ENCODE measurements at regions not wholly inside any gene's neighbourhood (a gene's known extent, or its start where the extent isn't known, plus 50 kb on each side); places are given as distances from the start of the nearest gene placed in this dataset.
"Not testable (repeated sequence)": the region's sequence is repeated elsewhere in the genome, so short reads cannot be mapped to it uniquely, and the experiment has no call there.

GRCh38 chr1:125064029-125064428, 3879.3 kb downstream of the SRGAP2C start:
- not testable (repeated sequence) for H3K9ac ChIP-seq (ENCODE audit: extremely low read depth, low read length, poor library complexity, severe bottlenecking); H3K36me3 ChIP-seq (ENCODE audit: control insufficient read depth, insufficient read depth, low read length); H3K27me3 Mint-ChIP-seq (ENCODE audit: insufficient read depth); DNase-seq; H3K27ac Mint-ChIP-seq; H3K4me3 ChIP-seq (ENCODE audit: low read length); H3K4me3 Mint-ChIP-seq; H3K4me1 ChIP-seq (ENCODE audit: control insufficient read depth, insufficient read depth, low read length); H3K27ac ChIP-seq (ENCODE audit: low read depth, low read length); H3K36me3 Mint-ChIP-seq (ENCODE audit: low read depth); H3K27me3 ChIP-seq (ENCODE audit: control insufficient read depth, insufficient read depth, low read length, poor library complexity, severe bottlenecking); H3K4me1 Mint-ChIP-seq
- H3K9me3 Mint-ChIP-seq, result peaks cover 37% of the 10 kb centered on the region
- WGBS, 2 experiments (ENCODE audit: insufficient coverage in 1 of 2, insufficient read length in 1 of 2), result 87 to 93% methylated on average over 3 to 11 of the region's 17 CpGs
- H3K9me3 ChIP-seq (ENCODE audit: control insufficient read depth, low read length), result peaks cover 24% of the 10 kb centered on the region

- Histone ChIP-seq H3K9ac (ENCODE audit: extremely low read depth, low read length, poor library complexity, severe bottlenecking) (no peak overlapping the region), H3K4me1 (ENCODE audit: control insufficient read depth, insufficient read depth, low read length) (no peaks in the 10 kb centered on the region), H3K27me3 (ENCODE audit: control insufficient read depth, insufficient read depth, low read length, poor library complexity, severe bottlenecking) (no peaks in the 10 kb centered on the region), H3K36me3 (ENCODE audit: control insufficient read depth, insufficient read depth, low read length) (no peaks in the 10 kb centered on the region), H3K4me3 (ENCODE audit: low read length) (no peak overlapping the region), H3K9me3 (ENCODE audit: control insufficient read depth, low read length) (peaks cover 29% of the 10 kb centered on the region), H3K27ac (ENCODE audit: low read depth, low read length) (no peak overlapping the region)
- no peak overlapping the region for H3K27ac Mint-ChIP-seq
- no peak overlapping the region for H3K4me3 Mint-ChIP-seq
- no peaks in the 10 kb centered on the region for H3K36me3 Mint-ChIP-seq (ENCODE audit: low read depth)
- WGBS, 2 experiments (ENCODE audit: insufficient coverage in 1 of 2, insufficient read length in 1 of 2), result 86 to 88% methylated on average over 15 to 21 of the region's 21 CpGs
- TF ChIP-seq CTCF (conservative IDR thresholded peaks at IDR 0.05), result no peak
- no peak for DNase-seq
- no peaks in the 10 kb centered on the region for H3K27me3 Mint-ChIP-seq (ENCODE audit: insufficient read depth)
- H3K9me3 Mint-ChIP-seq, result peaks cover 42% of the 10 kb centered on the region
- no peaks in the 10 kb centered on the region for H3K4me1 Mint-ChIP-seq
These were observed 3879.7 kb downstream of the SRGAP2C start for GRCh38 chr1:125064481-125064880.

GRCh38 chr1:125065092-125065820, 3880.5 kb downstream of the SRGAP2C start:
- WGBS, 2 experiments (ENCODE audit: insufficient coverage in 1 of 2, insufficient read length in 1 of 2), result 85 to 93% methylated on average over 16 to 37 of the region's 37 CpGs
- Histone ChIP-seq H3K9me3 (ENCODE audit: control insufficient read depth, low read length) (peaks cover 37% of the 10 kb centered on the region), H3K9ac (ENCODE audit: extremely low read depth, low read length, poor library complexity, severe bottlenecking) (no peak overlapping the region), H3K4me3 (ENCODE audit: low read length) (no peak overlapping the region), H3K27me3 (ENCODE audit: control insufficient read depth, insufficient read depth, low read length, poor library complexity, severe bottlenecking) (no peaks in the 10 kb centered on the region), H3K36me3 (ENCODE audit: control insufficient read depth, insufficient read depth, low read length) (no peaks in the 10 kb centered on the region), H3K4me1 (ENCODE audit: control insufficient read depth, insufficient read depth, low read length) (no peaks in the 10 kb centered on the region), H3K27ac (ENCODE audit: low read depth, low read length) (no peak overlapping the region)
- Mint-ChIP-seq H3K4me3 (no peak overlapping the region), H3K9me3 (peaks cover 50% of the 10 kb centered on the region), H3K4me1 (no peaks in the 10 kb centered on the region), H3K27ac (no peak overlapping the region), H3K27me3 (ENCODE audit: insufficient read depth) (no peaks in the 10 kb centered on the region), H3K36me3 (ENCODE audit: low read depth) (peaks cover 7% of the 10 kb centered on the region)
- TF ChIP-seq CTCF (conservative IDR thresholded peaks at IDR 0.05), result no peak
- DNase-seq, result no peak

- Histone ChIP-seq H3K4me1 (ENCODE audit: control insufficient read depth, insufficient read depth, low read length) (no peaks in the 10 kb centered on the region), H3K9me3 (ENCODE audit: control insufficient read depth, low read length) (peaks cover 42% of the 10 kb centered on the region), H3K4me3 (ENCODE audit: low read length) (no peak overlapping the region), H3K36me3 (ENCODE audit: control insufficient read depth, insufficient read depth, low read length) (no peaks in the 10 kb centered on the region), H3K9ac (ENCODE audit: extremely low read depth, low read length, poor library complexity, severe bottlenecking) (no peak overlapping the region), H3K27me3 (ENCODE audit: control insufficient read depth, insufficient read depth, low read length, poor library complexity, severe bottlenecking) (no peaks in the 10 kb centered on the region), H3K27ac (ENCODE audit: low read depth, low read length) (no peak overlapping the region)
- DNase-seq, result no peak
- TF ChIP-seq CTCF (conservative IDR thresholded peaks at IDR 0.05), result no peak
- H3K36me3 Mint-ChIP-seq (ENCODE audit: low read depth), result peaks cover 10% of the 10 kb centered on the region
- H3K4me3 Mint-ChIP-seq, result no peak overlapping the region
- H3K27me3 Mint-ChIP-seq (ENCODE audit: insufficient read depth), result no peaks in the 10 kb centered on the region
- H3K9me3 Mint-ChIP-seq, result peaks cover 55% of the 10 kb centered on the region
- H3K27ac Mint-ChIP-seq, result no peak overlapping the region
- WGBS, 2 experiments (ENCODE audit: insufficient coverage in 1 of 2, insufficient read length in 1 of 2), result 77% methylated on average over 8 of the region's 14 CpGs; no CpG with 5 or more reads in 1 of the 2 experiments
- H3K4me1 Mint-ChIP-seq, result no peaks in the 10 kb centered on the region
These were observed 3881.0 kb downstream of the SRGAP2C start for GRCh38 chr1:125065821-125066180.

All from endodermal cell (in vitro differentiated cells).